ENCODE measurements at regions not wholly inside any gene's neighbourhood (a gene's known extent, or its start where the extent isn't known, plus 50 kb on each side); places are given as distances from the start of the nearest gene placed in this dataset.

- TF ChIP-seq CTCF (IDR thresholded peaks at IDR 0.05) (no peak), POLR2A (IDR thresholded peaks at IDR 0.05) (no peak)
Measured at GRCh38 chr7:47074702-47075153, 507.2 kb downstream of the TNS3 start.

Data from heart left ventricle (tissue), 13 donors.